NCI-H128 (cell line): ENCODE measurements at regions not wholly inside any gene's neighbourhood (a gene's known extent, or its start where the extent isn't known, plus 50 kb on each side); places are given as distances from the start of the nearest gene placed in this dataset.
"Not testable (repeated sequence)": the region's sequence is repeated elsewhere in the genome, so short reads cannot be mapped to it uniquely, and the experiment has no call there.

Experiments
- DNase-seq: peaks from one replicate; lab custom pipeline; 2025; ENCODE audit not compliant: unreplicated experiment; lab: John Stamatoyannopoulos, UW

DNA sequence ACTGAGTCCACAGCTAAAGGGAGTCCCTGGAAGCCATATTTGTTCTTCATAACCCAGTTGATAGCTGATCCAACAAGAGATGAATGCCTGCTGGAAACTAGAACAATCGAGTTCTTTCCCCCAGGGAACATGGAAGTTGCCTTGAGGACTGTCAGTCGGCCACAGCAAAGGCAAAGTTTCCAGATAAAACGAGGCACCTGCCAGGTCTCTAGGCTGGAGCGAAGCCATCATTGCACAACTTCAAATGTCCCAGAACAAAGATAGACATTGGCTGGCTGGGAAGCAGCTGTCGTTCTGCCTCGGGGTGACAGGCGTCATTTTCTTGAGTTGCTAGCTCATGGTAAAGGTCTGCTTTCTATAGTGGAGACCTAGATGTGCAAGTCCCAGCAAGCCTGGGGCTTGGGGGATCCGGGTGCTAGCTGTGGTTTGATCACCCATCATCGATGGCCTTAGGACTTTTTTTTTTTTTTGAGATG lies 184.4 kb upstream of the ZNF217 start:
- no peak for DNase-seq

DNA sequence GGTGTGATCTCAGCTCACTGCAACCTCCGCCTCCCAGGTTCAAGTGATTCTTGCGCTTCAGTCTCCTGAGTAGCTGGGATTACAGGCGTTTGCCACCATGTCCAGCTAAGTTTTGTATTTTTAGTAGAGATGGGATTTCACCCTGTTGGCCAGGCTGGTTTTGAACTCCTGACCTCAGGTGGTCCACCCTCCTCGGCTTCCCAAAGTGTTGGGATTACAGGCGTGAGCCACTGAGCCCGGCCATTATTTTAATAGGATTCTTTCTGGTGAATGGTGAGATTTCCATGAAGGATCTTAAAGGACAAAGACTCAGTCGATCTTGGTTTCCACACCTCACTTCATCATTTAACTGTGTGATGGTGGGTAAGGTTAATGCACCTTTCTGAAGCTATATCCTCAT lies 183.8 kb upstream of the ZNF217 start:
- not testable (repeated sequence) for DNase-seq

DNA sequence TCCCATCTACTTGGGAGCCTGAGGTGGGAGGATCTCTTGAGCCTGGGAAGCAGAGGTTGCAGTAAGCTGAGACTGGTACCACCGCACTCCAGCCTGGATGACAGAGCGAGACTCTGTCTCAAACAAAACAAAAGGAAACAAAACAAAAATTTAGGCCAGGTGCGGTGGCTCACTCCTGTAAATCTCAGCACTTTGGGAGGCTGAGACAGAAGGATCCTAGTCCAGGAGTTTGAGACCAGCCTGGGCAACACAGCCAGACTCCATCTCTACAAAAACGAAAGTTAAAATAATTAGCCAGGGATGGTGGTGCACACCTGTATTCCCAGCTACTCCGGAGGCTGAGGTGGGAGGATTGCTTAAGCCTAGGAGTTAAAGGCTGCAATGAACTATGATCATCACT lies 183.2 kb upstream of the ZNF217 start:
- DNase-seq = no peak

DNA sequence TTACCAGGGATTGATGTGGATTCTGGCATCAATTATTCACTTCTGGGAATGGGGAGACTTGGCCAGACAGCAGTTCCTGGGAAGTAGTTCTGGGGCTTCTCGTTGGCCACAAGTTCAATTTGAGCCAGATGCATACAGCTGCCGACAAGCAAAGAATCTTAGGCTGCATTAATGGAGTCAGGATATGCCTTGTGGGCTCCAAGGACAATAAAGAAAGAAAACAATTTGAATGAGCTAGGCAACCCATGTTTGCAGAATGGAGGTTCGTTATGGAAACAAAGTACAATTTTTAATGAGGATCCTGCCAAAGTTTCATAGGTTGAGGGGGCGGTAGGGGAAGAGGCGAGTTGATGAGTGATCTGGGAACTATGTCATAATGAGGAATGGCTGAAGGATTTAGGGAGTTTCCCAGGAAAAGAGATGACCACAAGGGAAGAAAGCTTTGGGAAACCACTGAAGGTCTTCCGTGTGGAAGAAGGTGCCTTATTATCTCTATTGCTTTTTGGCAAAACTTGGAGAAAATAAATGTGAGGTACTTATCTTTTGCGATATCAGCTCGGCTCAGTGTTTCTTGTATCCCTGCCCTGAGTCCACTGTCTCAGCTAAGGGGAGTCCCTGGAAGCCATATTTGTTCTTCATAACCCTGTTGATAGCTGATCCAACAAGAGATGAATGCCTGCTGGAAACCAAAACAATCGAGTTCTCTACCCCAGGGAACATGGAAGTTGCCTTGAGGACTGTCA lies 181.0 kb upstream of the ZNF217 start:
- DNase-seq = no peak

DNA sequence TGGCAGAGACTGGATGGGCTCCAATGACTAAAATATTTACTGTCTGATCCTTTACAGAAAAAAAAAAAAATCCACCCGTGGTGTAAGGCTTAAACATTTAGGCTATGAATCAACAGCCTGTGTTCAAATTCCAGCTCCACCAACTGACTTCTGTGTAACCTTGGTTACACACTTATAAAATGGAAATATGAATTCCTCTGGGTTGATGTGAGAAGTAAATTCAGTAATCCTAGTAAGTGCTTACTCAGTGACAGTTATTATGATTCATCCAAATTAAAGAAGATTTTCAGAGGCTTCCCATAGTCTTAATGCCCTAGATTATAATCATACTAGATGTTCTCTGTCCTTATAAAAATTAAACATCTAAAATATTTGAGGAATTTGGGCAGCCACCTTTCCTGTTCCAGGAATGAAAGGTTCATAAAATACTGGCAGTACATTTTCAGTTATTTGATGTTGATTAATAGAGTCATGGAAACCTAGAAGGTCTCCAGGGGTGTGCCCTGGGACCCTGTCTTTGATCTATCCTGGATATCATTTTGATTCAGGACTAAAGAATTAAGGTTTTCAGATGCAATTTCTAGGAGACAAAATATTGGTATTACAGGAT lies 180.3 kb upstream of the ZNF217 start:
- DNase-seq = no peak

DNA sequence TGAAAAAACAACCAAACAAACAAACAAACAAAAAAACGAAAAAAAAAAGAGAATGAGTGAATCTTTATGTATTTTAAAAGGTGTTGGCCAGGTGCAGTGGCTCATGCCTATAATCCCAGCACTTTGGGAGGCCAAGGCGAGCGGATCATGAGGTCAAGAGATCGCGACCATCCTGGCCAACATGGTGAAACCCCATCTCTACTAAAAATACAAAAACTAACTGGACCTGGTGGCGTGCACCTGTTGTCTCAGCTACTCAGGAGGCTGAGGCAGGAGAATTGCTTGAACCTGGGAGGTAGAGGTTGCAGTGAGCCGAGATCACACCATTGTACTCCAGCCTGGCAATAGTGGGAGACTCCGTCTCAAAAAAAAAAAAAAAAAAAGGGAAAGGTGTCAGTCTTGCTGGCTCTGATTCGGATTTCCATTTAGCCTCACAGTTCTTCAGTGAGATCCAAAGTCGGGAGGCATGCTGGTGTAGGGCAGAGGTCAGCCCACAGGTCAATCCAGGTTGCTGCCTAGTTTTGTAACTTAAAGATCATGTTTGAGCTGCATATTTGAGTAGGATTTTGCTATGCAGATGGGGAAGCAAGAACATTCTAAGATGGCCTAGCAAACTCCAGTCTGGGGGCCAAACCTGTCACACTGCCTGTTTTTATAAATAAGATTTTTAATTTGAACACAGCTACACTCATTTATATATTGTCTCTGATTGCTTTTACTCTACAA lies 179.6 kb upstream of the ZNF217 start:
- not testable (repeated sequence) for DNase-seq

DNA sequence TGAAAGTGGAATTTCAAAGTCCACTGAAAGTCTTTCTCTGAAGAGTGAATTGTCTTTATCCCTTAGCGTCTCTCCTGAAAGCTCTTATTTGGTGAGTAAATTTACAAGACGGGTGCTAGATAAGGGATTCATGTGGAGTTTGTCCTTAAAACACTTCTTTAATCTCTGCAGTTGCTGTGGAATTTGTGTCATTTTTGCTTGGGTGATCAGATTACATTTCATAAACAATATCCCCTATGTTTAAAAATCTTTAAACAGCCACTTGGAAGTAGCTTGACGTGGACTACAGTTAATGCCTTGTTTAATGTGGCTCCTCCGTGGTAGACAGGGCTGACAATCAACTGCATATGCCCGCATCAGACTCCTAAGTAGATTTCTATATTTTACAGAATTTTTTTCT lies 175.4 kb upstream of the ZNF217 start:
- no peak for DNase-seq

DNA sequence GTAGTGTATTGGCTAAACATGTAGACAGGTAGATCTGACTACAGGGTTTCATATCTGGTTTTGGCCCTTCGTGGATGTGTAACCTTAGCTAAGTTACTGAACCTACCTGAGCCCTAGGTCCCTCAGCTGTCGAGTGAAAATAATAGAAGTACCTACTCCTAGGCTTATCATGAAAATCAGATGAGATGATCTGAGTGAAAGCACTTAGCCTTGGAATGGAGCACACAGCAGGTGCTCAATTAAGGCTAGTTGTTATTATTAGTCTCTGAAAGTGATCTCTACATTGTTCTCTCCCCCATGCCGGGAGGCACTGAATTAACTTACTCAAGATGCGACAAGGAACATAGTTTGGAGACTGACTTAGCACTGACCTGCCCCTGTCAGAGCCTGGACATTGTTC lies 174.7 kb upstream of the ZNF217 start:
- DNase-seq = no peak

DNA sequence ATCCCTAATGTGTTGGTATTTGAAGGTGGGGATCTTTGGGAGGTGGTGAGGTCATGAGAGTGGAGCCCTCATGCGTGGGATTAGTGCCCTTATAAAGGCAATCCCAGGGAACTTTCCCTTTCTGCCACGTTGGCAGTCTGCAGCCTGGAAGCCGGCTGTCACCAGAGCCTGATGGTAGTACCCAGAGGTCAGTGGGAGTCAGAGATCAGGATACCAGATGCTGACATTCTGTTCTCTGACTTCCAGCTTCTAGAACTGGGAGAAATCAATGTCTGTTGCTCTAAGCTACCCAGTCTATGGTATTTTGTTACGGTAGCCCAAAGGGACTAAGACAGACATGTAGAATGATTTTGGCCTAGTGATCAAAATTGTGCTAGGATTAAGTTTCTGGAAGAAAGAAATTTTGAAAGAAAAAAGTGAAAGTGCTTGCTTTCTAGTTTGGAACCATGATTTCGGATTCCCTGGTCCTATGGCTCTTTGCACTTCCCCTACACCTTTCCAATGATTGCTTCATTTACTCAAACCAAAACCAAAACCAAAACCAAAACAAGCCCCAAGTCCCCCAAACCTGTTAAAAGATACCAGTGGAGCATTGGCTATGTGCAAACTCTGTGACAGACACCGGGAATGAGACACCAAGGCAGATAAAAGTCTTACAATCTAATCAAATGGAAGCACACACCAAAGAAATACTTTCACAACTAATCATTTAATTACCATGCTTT lies 173.7 kb upstream of the ZNF217 start:
- DNase-seq = no peak

DNA sequence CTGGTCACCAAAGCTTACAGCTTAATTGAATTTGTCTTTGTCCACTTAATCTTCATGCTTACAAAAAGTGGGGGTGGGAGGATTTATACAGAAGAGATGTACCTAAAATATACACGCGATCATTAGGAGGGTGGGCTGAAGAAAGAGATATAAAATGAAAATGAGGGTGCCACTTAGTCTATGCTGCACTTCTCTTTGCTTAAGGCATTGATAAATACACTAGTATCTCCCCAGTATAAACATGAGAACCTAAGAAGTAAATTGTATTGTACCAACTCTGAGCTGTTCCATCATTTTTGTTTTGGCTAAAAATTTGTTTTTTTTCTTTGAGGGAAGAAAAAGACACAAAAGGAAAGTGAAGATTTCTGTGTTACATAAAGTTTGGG lies 170.8 kb upstream of the ZNF217 start:
- DNase-seq = no peak

DNA sequence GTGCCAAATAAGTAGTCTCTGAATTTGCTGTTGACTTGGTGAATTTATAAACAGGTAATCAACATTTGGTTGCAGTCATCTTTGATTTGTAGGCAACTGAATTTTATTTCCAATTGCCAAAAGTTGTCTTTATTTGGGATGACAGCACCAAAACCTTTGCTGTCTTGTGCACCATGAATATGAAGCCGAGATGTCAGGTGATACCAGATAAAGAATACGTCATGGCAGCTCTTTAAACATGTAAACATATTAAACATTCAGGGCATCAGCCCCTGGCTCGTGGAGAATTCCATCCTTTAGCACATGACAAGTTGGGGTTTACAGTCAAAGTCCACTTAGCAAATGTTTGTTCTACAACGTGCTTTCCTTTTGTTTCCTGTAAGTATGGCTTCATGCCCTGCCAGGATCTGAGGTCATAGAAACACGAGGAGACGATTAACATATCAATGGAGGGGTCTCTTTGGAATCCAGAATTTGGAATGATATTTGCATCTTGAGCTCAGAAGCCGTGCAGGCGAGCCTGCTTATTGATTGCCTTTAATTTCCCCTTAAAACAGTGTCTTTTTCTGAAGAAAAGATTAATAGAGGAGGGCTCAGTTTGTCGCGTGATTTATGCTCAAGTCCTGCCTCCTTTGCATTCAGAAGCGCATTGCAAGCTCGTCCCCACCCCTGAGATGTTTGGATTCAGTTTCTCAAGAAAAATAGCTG lies 170.2 kb upstream of the ZNF217 start:
- DNase-seq = no peak

DNA sequence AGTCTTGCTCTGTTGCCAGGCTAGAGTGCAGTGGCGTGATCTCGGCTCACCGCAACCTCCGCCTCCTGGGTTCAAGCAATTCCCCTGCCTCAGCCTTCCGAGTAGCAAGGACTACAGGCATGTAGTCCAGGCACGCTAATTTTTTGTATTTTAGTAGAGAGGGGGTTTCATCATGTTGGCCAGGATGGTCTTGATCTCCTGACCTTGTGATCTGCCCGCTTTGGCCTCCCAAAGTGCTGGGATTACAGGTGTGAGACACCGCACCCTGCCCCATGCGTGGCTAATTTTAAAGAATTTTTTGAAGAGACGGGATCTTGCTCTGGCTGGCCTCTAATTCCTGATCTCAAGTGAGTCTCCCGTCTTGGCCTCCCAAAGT lies 168.8 kb upstream of the ZNF217 start:
- DNase-seq = not testable (repeated sequence)

DNA sequence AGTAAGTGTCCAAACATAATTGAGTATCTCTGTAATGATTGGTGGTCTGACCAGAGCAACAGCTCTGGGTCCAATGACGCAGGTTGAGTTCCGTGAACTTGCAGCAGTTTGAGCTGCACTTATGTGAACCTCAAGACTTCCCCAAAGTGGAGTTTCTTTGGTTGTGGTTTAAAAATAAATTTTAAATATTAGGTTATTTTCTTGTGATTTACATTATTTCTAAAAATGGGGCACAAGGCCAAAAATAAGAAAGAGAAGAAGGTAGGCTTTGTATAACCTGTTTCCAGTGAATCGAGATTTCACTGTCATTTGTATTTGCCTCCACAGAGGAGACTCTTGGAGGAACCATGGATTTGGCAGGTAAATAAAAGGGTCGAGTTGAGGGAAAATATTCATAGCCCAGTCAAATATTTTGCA lies 166.4 kb upstream of the ZNF217 start:
- DNase-seq = no peak

DNA sequence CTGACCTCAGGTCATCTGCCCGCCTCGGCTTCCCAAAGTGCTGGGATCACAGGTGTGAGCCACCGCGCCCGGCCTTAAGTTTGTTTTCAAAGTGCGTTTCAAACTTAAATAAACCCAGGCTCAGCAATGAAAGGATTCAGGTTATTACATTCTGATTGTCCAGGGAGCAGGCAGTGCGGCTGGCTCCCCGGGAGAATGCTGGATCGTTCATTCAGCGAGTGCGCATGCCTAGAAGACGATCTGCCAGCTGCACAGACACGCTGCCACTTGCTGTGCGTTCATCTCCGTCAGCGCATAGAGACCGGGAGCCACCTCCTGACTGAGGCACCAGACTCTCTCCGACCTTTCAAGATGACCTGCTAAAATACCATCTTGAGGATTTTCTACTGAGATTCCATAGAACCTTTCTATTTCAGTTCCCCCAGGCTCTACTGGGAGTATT lies 163.9 kb upstream of the ZNF217 start:
- no peak for DNase-seq

DNA sequence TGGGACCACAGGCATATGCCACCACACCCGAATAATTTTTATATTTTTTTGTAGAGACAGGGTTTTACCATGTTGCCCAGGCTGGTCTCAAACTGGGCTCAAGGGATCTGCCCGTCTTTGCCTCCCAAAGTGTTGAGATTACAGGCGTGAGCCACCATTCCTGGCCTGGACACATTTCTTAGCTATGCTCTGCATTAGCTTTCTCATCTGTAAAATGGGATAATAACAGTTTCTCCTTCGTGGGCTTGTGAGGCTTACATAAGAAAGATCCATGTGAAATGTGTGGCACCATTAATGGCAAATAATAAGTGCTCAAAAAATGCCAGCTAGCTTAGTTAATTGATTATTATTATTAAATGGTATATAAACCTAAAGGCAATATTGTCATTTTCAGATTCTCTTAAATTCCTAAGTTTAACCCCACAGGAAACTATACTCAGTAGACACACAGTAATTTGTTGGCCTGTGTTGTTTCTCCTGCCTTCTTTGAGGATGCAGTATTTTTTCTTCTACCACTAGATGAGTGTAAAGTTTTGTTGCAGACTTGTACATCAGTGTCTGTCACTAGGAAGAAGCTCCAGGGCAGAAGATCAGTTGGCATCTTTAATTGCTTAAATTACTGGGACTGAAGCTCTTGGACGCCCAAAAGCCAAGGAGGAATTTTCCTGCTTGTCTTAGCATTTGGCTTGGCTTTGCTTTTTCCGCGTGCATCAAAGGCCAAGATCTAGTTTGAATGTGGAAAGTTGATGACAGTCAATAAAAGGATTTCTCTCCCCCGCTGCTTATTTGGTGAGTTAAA lies 162.3 kb upstream of the ZNF217 start:
- DNase-seq = no peak

DNA sequence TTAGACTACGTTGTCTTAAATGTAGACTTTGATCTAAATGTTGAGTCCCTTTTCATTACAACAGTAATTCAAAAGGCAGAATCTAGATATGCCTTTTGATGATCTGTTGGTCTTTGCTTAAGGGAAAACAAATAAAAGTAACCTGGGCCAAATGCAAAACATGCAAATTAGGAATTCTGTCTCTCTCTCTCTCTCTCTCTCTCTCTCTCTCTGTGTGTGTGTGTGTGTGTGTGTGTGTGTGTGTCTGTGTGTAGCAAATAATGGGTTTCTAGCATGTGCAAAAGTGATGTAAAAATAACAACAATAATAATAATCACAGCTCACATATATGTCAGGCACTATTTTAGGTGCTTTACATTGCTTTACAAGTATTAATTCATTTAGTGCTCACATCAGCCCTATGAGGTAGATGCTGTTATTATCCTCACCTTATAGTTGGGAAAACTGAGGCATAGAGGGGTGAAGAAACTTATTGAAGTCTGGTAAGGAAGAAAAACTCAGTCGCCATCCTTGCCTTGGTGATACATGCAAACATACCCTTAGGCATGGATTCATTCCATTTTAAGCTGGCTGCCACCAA lies 160.3 kb upstream of the ZNF217 start:
- DNase-seq = no peak

DNA sequence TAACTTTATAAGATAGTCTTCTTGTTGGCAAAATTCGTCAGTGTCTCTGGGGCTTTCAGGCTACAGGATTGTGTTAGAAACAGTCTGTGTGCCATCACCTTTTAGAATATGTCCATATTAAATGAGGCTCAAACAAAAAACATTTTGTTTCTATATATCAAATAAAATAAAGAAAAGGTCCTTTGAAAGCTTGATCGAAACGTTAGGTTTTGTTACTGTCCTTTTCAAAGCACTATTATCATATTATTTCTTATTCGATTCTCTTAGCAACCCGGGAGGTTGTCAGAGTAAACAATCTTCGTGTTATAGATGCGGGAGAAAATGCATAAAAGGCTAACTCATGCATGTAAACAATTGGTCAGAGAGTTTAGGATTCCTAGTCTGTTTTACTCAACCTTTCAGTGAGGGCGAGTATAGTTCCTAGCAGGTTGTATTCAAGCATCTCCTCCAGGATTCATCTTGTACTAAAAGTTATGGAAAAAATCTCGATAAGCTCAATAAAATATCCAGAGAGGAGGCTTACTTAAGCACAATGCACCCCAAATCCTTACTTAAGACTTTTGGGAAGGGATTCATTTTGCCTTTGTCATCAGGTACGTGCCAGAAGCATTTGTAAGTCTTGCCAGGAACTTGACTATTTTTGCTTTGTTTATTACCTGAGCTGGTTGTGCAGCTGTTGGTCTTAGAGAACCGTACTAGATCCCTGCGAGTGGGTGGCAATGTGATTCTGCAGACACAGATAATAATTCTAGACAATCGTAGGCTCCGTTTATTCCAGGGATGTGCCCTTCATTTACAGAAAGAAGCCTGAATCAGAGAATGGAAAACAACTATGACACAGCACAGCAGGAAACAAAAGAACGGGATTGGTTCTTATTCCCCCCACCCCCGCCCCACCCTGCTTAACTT lies 159.6 kb upstream of the ZNF217 start:
- DNase-seq = no peak

DNA sequence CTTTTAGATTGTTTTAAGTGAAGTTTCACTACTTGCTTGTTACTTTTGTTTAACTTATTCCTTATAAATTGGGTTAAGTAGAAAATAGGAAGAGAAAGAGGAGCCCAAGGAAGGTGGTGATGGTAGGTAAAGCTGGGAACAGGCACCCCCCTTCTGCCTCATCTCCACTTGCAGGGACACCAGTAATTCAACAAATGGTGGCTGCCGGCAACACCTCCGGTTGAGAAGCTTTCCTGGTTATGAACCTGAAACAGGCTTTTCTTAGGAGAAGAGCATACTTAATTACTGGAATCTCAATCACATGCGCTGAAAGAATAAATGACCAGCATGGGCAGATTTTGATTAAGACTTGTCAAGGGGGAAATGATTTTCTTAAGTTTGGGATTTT lies 158.9 kb upstream of the ZNF217 start:
- DNase-seq = no peak
